ENCODE measurements at regions not wholly inside any gene's neighbourhood (a gene's known extent, or its start where the extent isn't known, plus 50 kb on each side); places are given as distances from the start of the nearest gene placed in this dataset.

- DNase-seq (ENCODE audit: low spot score in 2 of 2), result no peak
- intact Hi-C loops (cut with DNase I), result no loop called here
- TF ChIP-seq, protein P1, sequence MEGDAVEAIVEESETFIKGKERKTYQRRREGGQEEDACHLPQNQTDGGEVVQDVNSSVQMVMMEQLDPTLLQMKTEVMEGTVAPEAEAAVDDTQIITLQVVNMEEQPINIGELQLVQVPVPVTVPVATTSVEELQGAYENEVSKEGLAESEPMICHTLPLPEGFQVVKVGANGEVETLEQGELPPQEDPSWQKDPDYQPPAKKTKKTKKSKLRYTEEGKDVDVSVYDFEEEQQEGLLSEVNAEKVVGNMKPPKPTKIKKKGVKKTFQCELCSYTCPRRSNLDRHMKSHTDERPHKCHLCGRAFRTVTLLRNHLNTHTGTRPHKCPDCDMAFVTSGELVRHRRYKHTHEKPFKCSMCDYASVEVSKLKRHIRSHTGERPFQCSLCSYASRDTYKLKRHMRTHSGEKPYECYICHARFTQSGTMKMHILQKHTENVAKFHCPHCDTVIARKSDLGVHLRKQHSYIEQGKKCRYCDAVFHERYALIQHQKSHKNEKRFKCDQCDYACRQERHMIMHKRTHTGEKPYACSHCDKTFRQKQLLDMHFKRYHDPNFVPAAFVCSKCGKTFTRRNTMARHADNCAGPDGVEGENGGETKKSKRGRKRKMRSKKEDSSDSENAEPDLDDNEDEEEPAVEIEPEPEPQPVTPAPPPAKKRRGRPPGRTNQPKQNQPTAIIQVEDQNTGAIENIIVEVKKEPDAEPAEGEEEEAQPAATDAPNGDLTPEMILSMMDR (IDR thresholded peaks at IDR 0.05), result no peak
Measured at GRCh38 chr2:18708203-18708715, 118.9 kb upstream of the NT5C1B start.

DNA sequence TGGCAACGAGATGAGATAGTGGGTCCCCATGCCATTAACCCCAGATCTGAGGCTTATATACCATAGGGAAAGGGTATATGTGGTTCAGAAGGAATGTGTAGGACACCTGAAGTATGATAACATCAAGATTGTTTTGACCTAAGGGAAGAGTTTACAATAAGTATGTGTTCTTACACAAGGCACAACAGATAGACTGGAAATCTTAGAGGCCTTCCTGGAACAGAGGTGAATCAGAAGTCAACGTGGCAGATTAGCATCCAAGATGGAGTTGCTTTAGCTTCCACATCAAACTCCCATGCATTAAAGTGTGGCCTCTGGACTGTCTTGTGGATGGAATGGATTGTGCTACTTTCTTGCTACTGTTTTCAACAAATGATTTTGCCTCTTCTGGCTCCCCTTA lies 116.6 kb upstream of the NT5C1B start:
- no peak overlapping the region for H3K4me3 ChIP-seq
- no peaks in the 10 kb centered on the region for H3K27me3 ChIP-seq
- intact Hi-C loops (cut with DNase I), result no loop called here

More at GRCh38 chr2:18708203-18708715, 118.9 kb upstream of the NT5C1B start:
- no peaks in the 10 kb centered on the region for H3K27me3 ChIP-seq
- no peaks in the 10 kb centered on the region for H3K4me1 ChIP-seq
- no peak overlapping the region for H3K4me3 ChIP-seq
- H3K36me3 ChIP-seq, result no peaks in the 10 kb centered on the region
- H3K9me3 ChIP-seq, result peaks cover 0 to 10% of the 10 kb centered on the region in 2 donors
- H3K27ac ChIP-seq, result no peak overlapping the region

DNA sequence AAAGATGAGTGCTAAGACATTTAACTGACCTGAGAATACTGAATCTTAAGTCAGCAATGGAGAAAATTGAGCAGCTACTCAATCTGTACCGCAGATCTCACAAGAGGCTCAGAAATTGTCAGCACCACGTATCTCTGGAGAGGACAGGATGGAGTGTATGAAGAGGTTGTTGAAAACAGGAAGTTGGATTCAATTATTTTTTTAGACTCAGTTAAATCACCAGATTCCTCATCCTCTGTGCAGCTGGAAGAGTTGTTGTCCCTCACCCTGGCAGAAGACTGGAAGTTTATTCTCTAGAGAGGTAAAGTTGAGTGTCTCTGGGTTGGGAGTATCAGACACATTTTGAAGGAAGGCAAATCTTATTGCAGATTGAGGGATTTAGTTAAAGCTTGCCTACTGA lies 114.9 kb upstream of the NT5C1B start:
- intact Hi-C loops (cut with DNase I), result no loop called here
- Histone ChIP-seq H3K9me3 (no peaks in the 10 kb centered on the region), H3K4me3 (no peak overlapping the region), H3K27me3 (no peaks in the 10 kb centered on the region), H3K4me1 (no peaks in the 10 kb centered on the region), H3K27ac (no peak overlapping the region), H3K36me3 (no peaks in the 10 kb centered on the region)
- TF ChIP-seq, protein P1 (IDR thresholded peaks at IDR 0.05), result no peak
- no peak for DNase-seq (ENCODE audit: low spot score in 2 of 2)

More for the DNA sequence above, 116.6 kb upstream of the NT5C1B start:
- TF ChIP-seq, protein P1 (IDR thresholded peaks at IDR 0.05), result no peak
- Histone ChIP-seq H3K36me3 (no peaks in the 10 kb centered on the region), H3K9me3 (no peaks in the 10 kb centered on the region), H3K27ac (no peak overlapping the region), H3K4me1 (no peaks in the 10 kb centered on the region)
- no peak for DNase-seq (ENCODE audit: low spot score in 2 of 2)

GRCh38 chr2:18703555-18703954 lies 114.2 kb upstream of the NT5C1B start:
- Histone ChIP-seq H3K27me3 (no peaks in the 10 kb centered on the region), H3K4me1 (no peaks in the 10 kb centered on the region), H3K4me3 (no peak overlapping the region), H3K9me3 (no peaks in the 10 kb centered on the region), H3K36me3 (no peaks in the 10 kb centered on the region), H3K27ac (no peak overlapping the region)
- intact Hi-C loops (cut with DNase I), result no loop called here
- TF ChIP-seq, protein P1 (IDR thresholded peaks at IDR 0.05), result no peak
- DNase-seq (ENCODE audit: low spot score in 2 of 2), result no peak

GRCh38 chr2:18701981-18702380 lies 112.6 kb upstream of the NT5C1B start:
- no peaks in the 10 kb centered on the region for H3K9me3 ChIP-seq
- H3K36me3 ChIP-seq, result no peaks in the 10 kb centered on the region
- intact Hi-C loops (cut with DNase I), result no loop called here
- TF ChIP-seq, protein P1 (IDR thresholded peaks at IDR 0.05), result no peak
- H3K4me3 ChIP-seq, result no peak overlapping the region
- no peaks in the 10 kb centered on the region for H3K27me3 ChIP-seq
- no peak for DNase-seq (ENCODE audit: low spot score in 2 of 2)
- no peaks in the 10 kb centered on the region for H3K4me1 ChIP-seq
- no peak overlapping the region for H3K27ac ChIP-seq

DNA sequence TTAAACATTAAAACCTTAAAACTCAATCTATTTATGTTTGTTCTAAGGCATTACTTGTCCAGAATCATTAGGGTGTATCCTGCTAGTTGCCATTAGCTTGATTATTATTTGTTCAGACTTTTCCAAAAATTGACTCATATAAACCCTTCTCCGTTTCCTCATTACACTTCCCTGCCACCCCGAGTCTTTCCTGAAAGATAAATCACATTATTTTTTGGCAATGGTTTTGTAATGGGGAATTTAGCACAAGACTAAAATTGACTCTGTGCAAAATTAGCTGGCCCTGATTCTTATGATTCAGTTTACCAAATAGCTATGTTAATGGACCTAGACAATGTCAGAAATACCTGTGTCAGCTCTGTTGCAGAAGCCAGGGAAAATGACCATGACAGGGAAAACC lies 112.2 kb upstream of the NT5C1B start:
- Histone ChIP-seq H3K9me3 (no peaks in the 10 kb centered on the region), H3K4me1 (no peaks in the 10 kb centered on the region), H3K27me3 (no peaks in the 10 kb centered on the region), H3K36me3 (no peaks in the 10 kb centered on the region), H3K27ac (no peak overlapping the region), H3K4me3 (no peak overlapping the region)
- DNase-seq (ENCODE audit: low spot score in 2 of 2), result no peak
- intact Hi-C loops (cut with DNase I), result no loop called here
- TF ChIP-seq, protein P1 (IDR thresholded peaks at IDR 0.05), result no peak
